A673 (cell line): ENCODE measurements at regions not wholly inside any gene's neighbourhood (a gene's known extent, or its start where the extent isn't known, plus 50 kb on each side); places are given as distances from the start of the nearest gene placed in this dataset.

Source experiments
- BruUV-seq: library from RNA; stranded (reverse); fragments of 400-500 nt; replicated peaks from 2 replicates; lab custom pipeline; 2021; lab: Mats Ljungman, UMichigan
- CTCF ChIA-PET: fragments of 300-600 bp; sonication (Branson Sonifier 250); formaldehyde crosslinking; loops from one replicate; lab custom pipeline; 2022; ENCODE audit warnings: antibody characterized with exemption; lab: Charles Lee
- POLR2A ChIA-PET: fragments of 300-600 bp; sonication (Branson Sonifier 250); formaldehyde crosslinking; loops from one replicate; lab custom pipeline; 2022; ENCODE audit warnings: antibody characterized with exemption; ENCODE audit not compliant: low non-redundant PET; lab: Charles Lee
- DNase-seq: peaks from one replicate; pipeline ENCODE4 v3.0.0-alpha.2; 2015; ENCODE audit warnings: low spot score
- H3K27ac ChIP-seq: fragments of 200-600 bp; sonication (generic); 2 replicates; pipeline ENCODE4 v1.5.1; 2016; ENCODE audit warnings: mixed run types, low read depth, mild to moderate bottlenecking, mixed read lengths, antibody characterized with exemption, low read length; ENCODE audit not compliant: poor library complexity, severe bottlenecking
- H3K27me3 ChIP-seq: fragments of 200-600 bp; sonication (generic); replicated peaks from 2 replicates; pipeline ENCODE4 v1.6.1; 2017; ENCODE audit warnings: mixed run types, low read depth, mild to moderate bottlenecking, mixed read lengths, antibody characterized with exemption, low read length; ENCODE audit not compliant: insufficient read depth, poor library complexity
- H3K36me3 ChIP-seq: fragments of 200-600 bp; sonication (generic); 2 replicates; pipeline ENCODE4 v1.6.1; 2016; ENCODE audit warnings: mixed run types, mild to moderate bottlenecking, mixed read lengths, antibody characterized with exemption, low read length; ENCODE audit not compliant: insufficient read depth, poor library complexity, severe bottlenecking
- H3K4me1 ChIP-seq: fragments of 200-600 bp; sonication (generic); 2 replicates; pipeline ENCODE4 v1.6.1; 2017; ENCODE audit warnings: mixed run types, mild to moderate bottlenecking, mixed read lengths, antibody characterized with exemption, low read length; ENCODE audit not compliant: insufficient read depth, poor library complexity, severe bottlenecking
- H3K4me3 ChIP-seq: fragments of 200-600 bp; sonication (generic); 2 replicates; pipeline ENCODE4 v1.5.1; 2016; ENCODE audit warnings: low read depth, mixed run types, mild to moderate bottlenecking, mixed read lengths, low read length; ENCODE audit not compliant: poor library complexity, severe bottlenecking
- H3K9me3 ChIP-seq: fragments of 200-600 bp; sonication (generic); 2 replicates; pipeline ENCODE4 v1.6.1; 2016; ENCODE audit warnings: mixed run types, low read depth, mild to moderate bottlenecking, mixed read lengths, antibody characterized with exemption, low read length; ENCODE audit not compliant: poor library complexity, severe bottlenecking
- EZH2 ChIP-seq: fragments of 200-600 bp; sonication (generic); IDR thresholded peaks from 2 replicates; pipeline ENCODE4 v1.6.1; 2017; ENCODE audit warnings: borderline replicate concordance, low read depth, mild to moderate bottlenecking, mixed read lengths, antibody characterized with exemption, low read length; ENCODE audit not compliant: poor library complexity, severe bottlenecking
- intact Hi-C: fragments of 100-400 bp; cut with micrococcal nuclease; formaldehyde crosslinking; loops from one replicate; pipeline ENCODE4 v1.10.0; 2022; ENCODE audit not compliant: unreplicated experiment
- TF ChIP-seq, protein P1 (sequence below): fragments of 300-800, 200-600 bp; sonication (generic); conservative IDR thresholded peaks from 2 replicates; pipeline ENCODE4 v1.5.1; 2017; ENCODE audit warnings: low read depth, mild to moderate bottlenecking, antibody characterized with exemption, low read length, moderate library complexity, mixed read lengths

GRCh38 chr20:39124064-39124463 is 161.9 kb downstream of the DHX35 start:
- Histone ChIP-seq H3K27ac (no peak overlapping the region), H3K27me3 (no peaks in the 10 kb centered on the region), H3K36me3 (no peaks in the 10 kb centered on the region), H3K4me1 (no peaks in the 10 kb centered on the region), H3K4me3 (no peak overlapping the region), H3K9me3 (no peaks in the 10 kb centered on the region)
- no TSS peak for BruUV-seq
- TF ChIP-seq EZH2, result no peak
- TF ChIP-seq, protein P1, sequence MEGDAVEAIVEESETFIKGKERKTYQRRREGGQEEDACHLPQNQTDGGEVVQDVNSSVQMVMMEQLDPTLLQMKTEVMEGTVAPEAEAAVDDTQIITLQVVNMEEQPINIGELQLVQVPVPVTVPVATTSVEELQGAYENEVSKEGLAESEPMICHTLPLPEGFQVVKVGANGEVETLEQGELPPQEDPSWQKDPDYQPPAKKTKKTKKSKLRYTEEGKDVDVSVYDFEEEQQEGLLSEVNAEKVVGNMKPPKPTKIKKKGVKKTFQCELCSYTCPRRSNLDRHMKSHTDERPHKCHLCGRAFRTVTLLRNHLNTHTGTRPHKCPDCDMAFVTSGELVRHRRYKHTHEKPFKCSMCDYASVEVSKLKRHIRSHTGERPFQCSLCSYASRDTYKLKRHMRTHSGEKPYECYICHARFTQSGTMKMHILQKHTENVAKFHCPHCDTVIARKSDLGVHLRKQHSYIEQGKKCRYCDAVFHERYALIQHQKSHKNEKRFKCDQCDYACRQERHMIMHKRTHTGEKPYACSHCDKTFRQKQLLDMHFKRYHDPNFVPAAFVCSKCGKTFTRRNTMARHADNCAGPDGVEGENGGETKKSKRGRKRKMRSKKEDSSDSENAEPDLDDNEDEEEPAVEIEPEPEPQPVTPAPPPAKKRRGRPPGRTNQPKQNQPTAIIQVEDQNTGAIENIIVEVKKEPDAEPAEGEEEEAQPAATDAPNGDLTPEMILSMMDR, result no peak
- ChIA-PET CTCF (no interaction called here), POLR2A (no interaction called here)
- no peak for DNase-seq
- intact Hi-C loops, result no loop called here

- DNase-seq, result no peak
- no peak overlapping the region for H3K27ac ChIP-seq
- no peaks in the 10 kb centered on the region for H3K4me1 ChIP-seq
- no TSS peak for BruUV-seq
- intact Hi-C loops, result no loop called here
- no peaks in the 10 kb centered on the region for H3K9me3 ChIP-seq
- ChIA-PET CTCF (no interaction called here), POLR2A (no interaction called here)
- no peaks in the 10 kb centered on the region for H3K27me3 ChIP-seq
- TF ChIP-seq, protein P1, result no peak
- no peak for TF ChIP-seq EZH2
- no peaks in the 10 kb centered on the region for H3K36me3 ChIP-seq
- no peak overlapping the region for H3K4me3 ChIP-seq
These were observed 161.0 kb downstream of the DHX35 start for GRCh38 chr20:39123185-39123557.

GRCh38 chr20:39117491-39117890 is 155.3 kb downstream of the DHX35 start:
- CTCF ChIA-PET, result no interaction called here
- intact Hi-C loops, result no loop called here
- no peak for TF ChIP-seq EZH2
- TF ChIP-seq, protein P1, result no peak
- BruUV-seq, result no TSS peak
- H3K27ac ChIP-seq, result no peak overlapping the region
- no peaks in the 10 kb centered on the region for H3K36me3 ChIP-seq
- peaks cover 9% of the 10 kb centered on the region for H3K27me3 ChIP-seq
- no peaks in the 10 kb centered on the region for H3K9me3 ChIP-seq
- POLR2A ChIA-PET, result no interaction called here
- peak; percentile 63 for DNase-seq
- no peaks in the 10 kb centered on the region for H3K4me1 ChIP-seq
- H3K4me3 ChIP-seq, result no peak overlapping the region
